ENCODE measurements at regions not wholly inside any gene's neighbourhood (a gene's known extent, or its start where the extent isn't known, plus 50 kb on each side); places are given as distances from the start of the nearest gene placed in this dataset.

DNA sequence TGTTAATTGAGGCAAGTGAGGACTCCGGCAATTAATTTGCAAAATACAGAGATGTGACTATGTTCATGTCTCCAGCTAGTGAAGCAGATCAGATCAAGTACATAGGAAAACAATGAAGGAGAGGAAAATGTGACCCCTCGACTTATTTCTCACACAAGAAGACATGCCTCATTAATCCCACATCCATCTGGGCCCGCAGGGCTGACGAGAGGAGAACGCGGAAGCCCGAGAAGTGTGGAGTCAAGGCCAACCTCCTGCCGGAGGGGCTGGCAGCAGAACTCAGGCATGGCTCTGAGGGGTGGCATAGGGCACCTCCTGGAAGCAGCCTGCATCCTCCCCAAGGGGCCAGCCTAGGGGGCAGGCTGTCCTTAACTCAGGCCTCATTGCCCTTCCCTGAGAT lies 54.4 kb downstream of the ZNF503 start:
- Histone ChIP-seq H3K4me1 (peaks cover 2% of the 10 kb centered on the region; the same call in 1 of the 2 replicates), H3K4me3 (no peak overlapping the region), H3K9me3 (replicated peaks) (no peaks in the 10 kb centered on the region), H3K27me3 (no peaks in the 10 kb centered on the region), H3K27ac (no peak overlapping the region), H3K36me3 (no peaks in the 10 kb centered on the region)
- no peak for DNase-seq

DNA sequence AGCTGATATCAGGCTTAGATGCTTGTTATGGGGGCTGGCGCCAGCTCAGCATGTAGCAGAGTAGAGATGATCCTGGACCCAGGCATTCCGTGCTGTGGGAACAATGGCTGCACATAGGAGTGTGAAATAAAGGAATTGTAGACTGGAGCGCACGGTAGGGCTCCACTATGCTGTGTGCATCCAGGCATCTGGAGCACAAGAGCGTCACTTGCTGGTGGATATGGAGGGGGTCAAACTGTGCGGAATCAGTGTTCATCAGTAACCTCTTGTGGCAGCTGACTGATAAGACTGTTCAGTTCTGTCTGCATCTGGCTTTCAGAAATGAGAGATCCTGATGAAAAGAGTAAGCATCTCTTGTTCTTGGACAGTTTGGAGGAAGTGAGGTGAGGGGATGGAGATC lies 55.8 kb downstream of the ZNF503 start:
- H3K36me3 ChIP-seq: no peaks in the 10 kb centered on the region
- no peaks in the 10 kb centered on the region for H3K27me3 ChIP-seq
- no peak overlapping the region for H3K4me3 ChIP-seq
- no peaks in the 10 kb centered on the region for H3K9me3 ChIP-seq (replicated peaks)
- no peak for DNase-seq
- no peak overlapping the region for H3K27ac ChIP-seq
- H3K4me1 ChIP-seq: no peaks in the 10 kb centered on the region

DNA sequence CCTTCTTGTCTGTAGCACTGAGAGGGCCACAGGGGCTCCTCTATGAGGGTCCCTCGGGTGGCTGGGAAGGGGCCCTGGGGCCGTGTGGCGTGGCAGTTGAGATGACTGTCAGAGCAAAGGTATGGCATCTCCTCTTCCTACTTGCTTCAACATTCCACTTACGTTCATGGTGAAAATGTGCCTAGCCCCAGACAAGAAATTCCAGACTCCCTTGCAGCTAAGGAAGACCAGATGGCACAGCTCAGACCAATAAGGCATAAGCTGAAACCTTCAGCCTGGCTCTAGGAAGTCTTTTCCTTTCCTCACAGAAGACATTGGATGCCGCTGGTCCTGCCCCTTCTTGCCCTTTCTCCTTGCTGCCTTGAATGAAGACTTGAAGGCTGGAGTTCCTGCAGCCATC lies 57.4 kb downstream of the ZNF503 start:
- no peaks in the 10 kb centered on the region for H3K9me3 ChIP-seq (replicated peaks)
- DNase-seq: no peak

DNA sequence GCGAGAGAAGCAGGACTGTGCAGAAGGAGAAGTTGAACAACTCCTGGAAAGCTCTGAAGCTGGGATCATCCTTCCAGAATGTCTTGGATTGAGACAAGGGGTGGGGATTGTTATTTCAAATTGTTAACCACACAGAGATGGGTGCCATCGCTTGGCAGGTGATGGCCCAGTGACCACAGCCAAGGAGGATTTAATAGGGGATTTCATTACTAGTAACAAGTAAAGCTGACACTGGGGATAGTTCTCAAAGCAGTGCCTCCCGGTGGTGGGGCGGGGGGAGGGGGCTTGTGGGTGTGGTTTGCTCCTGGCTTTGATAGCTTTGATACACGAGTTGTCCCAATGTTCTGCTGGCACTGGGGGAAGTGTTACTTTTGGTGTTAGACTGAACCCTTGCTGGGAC lies 59.2 kb downstream of the ZNF503 start:
- Histone ChIP-seq H3K4me3 (no peak overlapping the region), H3K4me1 (no peaks in the 10 kb centered on the region), H3K36me3 (no peaks in the 10 kb centered on the region), H3K27me3 (no peaks in the 10 kb centered on the region), H3K27ac (no peak overlapping the region), H3K9me3 (replicated peaks) (no peaks in the 10 kb centered on the region)
- DNase-seq: no peak

More for the DNA sequence above, 57.4 kb downstream of the ZNF503 start:
- H3K27me3 ChIP-seq: no peaks in the 10 kb centered on the region
- no peaks in the 10 kb centered on the region for H3K36me3 ChIP-seq
- H3K4me1 ChIP-seq: no peaks in the 10 kb centered on the region
- no peak overlapping the region for H3K27ac ChIP-seq
- no peak overlapping the region for H3K4me3 ChIP-seq

DNA sequence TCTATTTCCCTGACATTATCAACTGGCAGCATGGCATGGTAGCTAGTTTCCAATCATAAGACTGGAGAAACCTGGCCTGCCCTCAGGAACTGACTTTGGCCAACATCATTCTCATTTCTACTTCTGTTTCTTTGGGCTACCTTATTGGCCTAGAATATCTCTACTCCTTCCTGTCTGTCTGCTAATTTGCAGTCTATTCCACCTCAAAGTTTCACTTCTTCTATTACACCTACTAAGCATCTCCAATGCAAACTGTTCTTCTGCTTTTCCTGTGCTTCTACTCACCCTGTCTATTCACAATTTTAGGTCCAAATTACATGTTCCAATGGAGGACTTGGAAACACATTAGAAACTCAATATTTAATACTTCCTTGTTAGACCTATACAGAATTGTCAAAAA lies 65.6 kb downstream of the ZNF503 start:
- H3K27ac ChIP-seq: no peak overlapping the region
- H3K36me3 ChIP-seq: no peaks in the 10 kb centered on the region
- no peaks in the 10 kb centered on the region for H3K9me3 ChIP-seq (replicated peaks)
- no peak for DNase-seq
- H3K27me3 ChIP-seq: no peaks in the 10 kb centered on the region
- H3K4me1 ChIP-seq: no peaks in the 10 kb centered on the region
- no peak overlapping the region for H3K4me3 ChIP-seq

DNA sequence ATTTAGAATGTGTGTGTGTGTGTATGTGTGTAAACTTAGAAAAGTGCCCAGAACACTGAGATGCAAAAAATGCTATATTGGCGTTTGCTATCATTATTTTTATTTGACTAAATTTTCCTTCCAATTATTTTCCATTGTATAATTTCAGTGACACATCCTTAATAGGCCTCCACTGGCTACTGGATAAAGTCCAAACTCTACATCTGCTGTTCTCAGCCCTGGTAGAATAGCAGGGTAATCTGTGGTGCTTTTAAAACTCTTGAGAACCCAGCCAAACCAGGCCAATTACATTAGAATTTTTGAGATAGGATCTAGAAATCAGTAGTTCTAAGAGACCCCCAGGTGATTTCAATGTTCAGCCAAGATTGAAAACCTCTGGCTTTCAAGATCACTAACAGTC lies 66.4 kb downstream of the ZNF503 start:
- Histone ChIP-seq H3K27ac (no peak overlapping the region), H3K9me3 (replicated peaks) (no peaks in the 10 kb centered on the region), H3K27me3 (no peaks in the 10 kb centered on the region), H3K36me3 (no peaks in the 10 kb centered on the region), H3K4me1 (no peaks in the 10 kb centered on the region), H3K4me3 (no peak overlapping the region)
- no peak for DNase-seq

DNA sequence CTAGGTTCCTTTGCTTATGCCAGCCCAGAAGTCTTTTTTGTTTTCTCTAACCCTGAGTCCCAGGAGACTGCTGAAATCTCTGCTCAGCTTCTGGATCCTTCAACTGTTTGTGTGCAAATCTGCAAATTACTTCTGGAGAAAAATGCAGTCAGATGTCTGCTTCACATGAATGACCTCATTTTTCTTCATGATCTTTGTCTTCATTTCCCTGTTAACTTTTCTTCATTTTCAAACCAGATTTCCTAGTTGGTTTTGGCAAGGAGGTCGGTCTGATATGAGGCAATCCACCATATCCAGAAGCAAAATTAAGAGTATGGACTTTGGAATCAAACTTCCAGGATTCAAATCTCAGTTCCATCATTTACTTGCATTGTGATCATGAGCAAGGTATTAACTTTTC lies 66.8 kb downstream of the ZNF503 start:
- no peak overlapping the region for H3K27ac ChIP-seq
- H3K36me3 ChIP-seq: no peaks in the 10 kb centered on the region
- H3K4me3 ChIP-seq: no peak overlapping the region
- no peak for DNase-seq
- H3K27me3 ChIP-seq: no peaks in the 10 kb centered on the region
- no peaks in the 10 kb centered on the region for H3K9me3 ChIP-seq (replicated peaks)
- H3K4me1 ChIP-seq: no peaks in the 10 kb centered on the region

DNA sequence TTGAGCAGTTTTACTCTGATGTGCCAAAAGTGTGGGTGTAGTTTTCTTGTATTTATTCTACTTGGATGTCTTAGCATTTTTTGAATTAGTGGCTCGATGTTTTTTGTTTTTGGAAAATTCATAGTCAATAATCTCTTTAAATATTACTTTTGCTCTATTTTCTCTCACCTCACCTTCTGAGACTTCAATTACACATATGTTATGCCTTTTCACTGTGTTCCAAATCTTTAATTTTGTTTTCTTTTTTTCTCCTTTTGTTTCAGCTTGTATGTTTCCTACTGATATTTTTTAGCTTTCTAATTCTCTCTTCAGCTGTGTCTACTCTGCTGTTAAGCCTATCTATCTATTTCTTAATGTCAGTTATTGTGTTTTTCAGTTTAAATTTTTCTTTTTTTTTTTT lies 69.5 kb downstream of the ZNF503 start:
- DNase-seq: no peak
- Histone ChIP-seq H3K4me3 (no peak overlapping the region), H3K36me3 (no peaks in the 10 kb centered on the region), H3K27me3 (no peaks in the 10 kb centered on the region), H3K4me1 (no peaks in the 10 kb centered on the region), H3K27ac (no peak overlapping the region), H3K9me3 (replicated peaks) (no peaks in the 10 kb centered on the region)

DNA sequence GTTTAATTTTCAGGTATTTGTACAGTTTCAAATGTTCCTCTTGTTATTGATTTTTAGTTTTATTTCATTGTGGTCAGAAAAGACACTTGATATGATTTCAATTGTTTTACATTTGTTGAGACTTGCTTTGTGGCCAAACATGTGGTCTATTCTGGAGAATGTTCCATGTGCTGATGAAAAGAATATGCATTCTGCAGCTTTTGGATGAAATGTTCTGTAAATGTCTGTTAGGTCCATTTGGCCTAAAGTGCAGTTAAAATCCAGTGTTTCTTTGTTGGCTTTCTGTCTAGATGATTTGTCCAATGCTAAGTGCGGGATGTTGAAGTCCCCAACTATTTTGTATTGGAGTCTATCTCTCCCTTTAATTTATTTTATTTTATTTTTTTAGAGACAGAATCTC lies 70.5 kb downstream of the ZNF503 start:
- DNase-seq: no peak
- Histone ChIP-seq H3K9me3 (replicated peaks) (no peaks in the 10 kb centered on the region), H3K4me3 (no peak overlapping the region), H3K27ac (no peak overlapping the region), H3K36me3 (no peaks in the 10 kb centered on the region), H3K4me1 (no peaks in the 10 kb centered on the region), H3K27me3 (no peaks in the 10 kb centered on the region)

DNA sequence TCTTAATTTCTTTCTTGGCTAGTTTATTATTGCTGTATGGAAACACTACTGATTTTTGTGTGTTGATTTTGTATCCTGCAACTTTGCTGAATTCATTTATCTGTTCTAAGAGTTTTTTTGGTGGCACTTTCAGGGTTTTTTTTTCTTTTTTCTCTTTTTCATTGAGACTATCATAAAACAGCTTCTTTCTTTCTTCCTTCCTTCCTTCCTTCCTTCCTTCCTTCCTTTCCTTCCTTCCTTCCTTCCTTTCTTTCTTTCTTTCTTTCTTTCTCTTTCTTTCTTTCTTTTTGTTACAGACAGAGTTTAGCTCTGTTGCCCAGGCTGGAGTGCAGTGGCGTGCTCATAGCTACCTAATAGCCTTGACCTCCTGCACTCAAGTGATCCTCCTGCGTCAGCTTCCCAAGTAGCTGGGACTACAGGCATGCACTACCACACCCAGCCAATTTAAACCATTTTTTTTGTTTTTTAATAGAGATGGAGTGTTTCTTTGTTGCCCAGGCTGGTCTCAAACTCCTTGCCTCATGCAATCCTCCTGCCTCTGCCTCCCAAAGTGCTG lies 72.3 kb downstream of the ZNF503 start:
- no peaks in the 10 kb centered on the region for H3K27me3 ChIP-seq
- DNase-seq: no peak
- no peak overlapping the region for H3K4me3 ChIP-seq
- no peaks in the 10 kb centered on the region for H3K4me1 ChIP-seq
- H3K36me3 ChIP-seq: no peaks in the 10 kb centered on the region
- no peaks in the 10 kb centered on the region for H3K9me3 ChIP-seq (replicated peaks)
- no peak overlapping the region for H3K27ac ChIP-seq

DNA sequence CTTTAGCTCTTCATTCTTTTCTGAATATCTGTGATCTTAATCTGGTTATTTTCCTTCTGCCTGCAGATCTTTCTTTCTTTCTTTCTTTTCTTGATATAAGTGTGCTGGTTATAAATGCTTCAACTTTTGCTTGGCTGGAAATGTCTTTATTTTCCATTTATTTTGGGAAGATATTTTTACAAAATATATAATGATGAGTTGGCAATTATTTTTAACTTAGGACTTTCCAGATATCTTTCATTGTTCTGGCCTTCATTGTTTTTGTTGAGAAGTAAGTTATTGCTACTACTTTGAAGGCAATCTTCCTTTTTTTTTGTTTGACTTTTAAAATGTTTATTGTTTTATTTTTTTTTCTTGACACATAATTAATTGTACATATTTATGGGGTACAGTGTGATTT lies 75.3 kb downstream of the ZNF503 start:
- H3K4me1 ChIP-seq: no peaks in the 10 kb centered on the region
- no peak for DNase-seq
- H3K27ac ChIP-seq: no peak overlapping the region
- H3K4me3 ChIP-seq: no peak overlapping the region
- no peaks in the 10 kb centered on the region for H3K9me3 ChIP-seq (replicated peaks)
- H3K27me3 ChIP-seq: no peaks in the 10 kb centered on the region
- H3K36me3 ChIP-seq: no peaks in the 10 kb centered on the region

DNA sequence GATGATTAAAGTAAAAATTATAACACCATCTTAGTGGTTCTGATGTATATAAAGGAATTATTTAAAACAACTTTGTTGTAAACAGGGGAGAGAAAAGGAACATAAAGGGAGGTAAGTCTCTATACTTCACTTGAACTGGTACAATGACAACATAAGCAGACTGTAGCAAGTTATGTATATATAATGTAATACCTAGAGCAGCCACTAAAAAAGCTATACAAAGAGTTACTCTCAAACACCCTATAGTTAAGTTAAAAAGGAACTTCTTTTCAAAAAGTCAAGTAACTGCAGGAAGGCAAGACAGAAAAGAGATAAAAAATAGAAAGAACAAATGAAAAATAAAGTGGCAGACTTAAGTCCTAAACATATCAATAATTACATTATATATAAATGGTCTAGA lies 82.3 kb downstream of the ZNF503 start:
- Histone ChIP-seq H3K27ac (no peak overlapping the region), H3K4me3 (no peak overlapping the region), H3K9me3 (replicated peaks) (0 out of 2 replicates have a peak, but pooled peaks cover 5% of the 10 kb centered on the region), H3K4me1 (no peaks in the 10 kb centered on the region), H3K27me3 (no peaks in the 10 kb centered on the region), H3K36me3 (no peaks in the 10 kb centered on the region)
- DNase-seq: no peak

DNA sequence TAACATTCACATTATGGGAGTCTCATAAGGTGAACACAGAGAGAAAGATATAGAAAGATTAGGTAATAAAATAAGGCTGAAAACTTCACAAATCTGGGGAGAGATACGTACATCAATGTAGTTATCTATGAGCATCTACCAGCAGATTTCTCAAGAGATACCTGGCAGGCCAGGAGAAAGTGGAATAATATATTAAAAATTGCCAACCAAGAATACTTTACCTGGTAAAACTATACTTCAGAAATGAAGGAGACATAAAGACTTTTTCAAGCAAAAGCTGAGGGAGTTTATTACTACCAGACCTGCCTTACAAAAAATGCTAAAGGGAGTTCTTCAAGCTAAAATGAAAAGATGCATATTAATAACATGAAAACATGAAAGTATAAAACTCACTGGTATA lies 78.8 kb upstream of the COMTD1 start:
- Histone ChIP-seq H3K9me3 (replicated peaks) (0 out of 2 replicates have a peak, but pooled peaks cover 5% of the 10 kb centered on the region), H3K27me3 (no peaks in the 10 kb centered on the region), H3K27ac (no peak overlapping the region), H3K36me3 (no peaks in the 10 kb centered on the region), H3K4me3 (no peak overlapping the region), H3K4me1 (no peaks in the 10 kb centered on the region)
- no peak for DNase-seq

DNA sequence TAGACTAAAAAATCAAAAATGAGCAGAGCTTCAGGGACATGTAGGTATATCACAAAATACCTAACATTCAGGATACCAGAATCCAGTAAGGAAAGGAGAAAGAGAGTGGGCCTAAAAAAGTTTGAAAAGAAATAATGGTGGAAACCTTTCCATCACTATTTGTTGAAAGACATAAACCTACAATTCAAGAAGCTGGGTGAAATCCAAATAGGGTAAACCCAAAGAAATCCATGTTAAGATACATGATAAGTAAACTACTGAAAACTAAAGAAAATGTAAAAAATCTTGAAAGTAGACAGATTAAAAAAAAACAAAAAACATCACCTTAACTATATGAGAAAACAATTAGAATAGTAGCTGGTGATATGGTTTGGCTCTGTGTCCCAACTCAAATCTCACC lies 76.7 kb upstream of the COMTD1 start:
- no peaks in the 10 kb centered on the region; the same call in 1 of the 2 replicates for H3K9me3 ChIP-seq (replicated peaks)
- DNase-seq: no peak
- no peak overlapping the region for H3K27ac ChIP-seq
- H3K27me3 ChIP-seq: no peaks in the 10 kb centered on the region
- H3K4me3 ChIP-seq: no peak overlapping the region
- H3K4me1 ChIP-seq: no peaks in the 10 kb centered on the region
- no peaks in the 10 kb centered on the region for H3K36me3 ChIP-seq

DNA sequence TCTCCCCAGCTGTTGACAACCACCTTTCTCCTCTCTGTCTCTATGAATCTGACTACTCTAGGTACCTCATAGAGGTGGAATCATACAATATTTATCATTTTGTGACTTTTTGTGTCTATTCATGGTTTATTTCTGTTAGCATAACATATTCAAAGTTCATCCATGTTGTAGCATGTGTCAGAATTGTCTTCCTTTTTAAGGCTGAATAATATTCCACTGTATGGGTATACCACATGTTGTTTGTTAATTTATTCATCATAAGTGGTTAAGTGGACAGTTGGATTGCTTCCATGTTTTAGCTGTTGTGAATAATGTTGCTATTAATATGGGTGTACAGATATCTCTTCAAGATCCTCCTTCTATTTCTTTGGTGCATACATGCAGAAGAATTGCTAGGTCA lies 69.9 kb upstream of the COMTD1 start:
- no peak for DNase-seq
- H3K4me3 ChIP-seq: no peak overlapping the region
- no peaks in the 10 kb centered on the region for H3K4me1 ChIP-seq
- H3K36me3 ChIP-seq: no peaks in the 10 kb centered on the region
- H3K27ac ChIP-seq: no peak overlapping the region
- H3K9me3 ChIP-seq (replicated peaks): peaks cover 5% of the 10 kb centered on the region
- H3K27me3 ChIP-seq: no peaks in the 10 kb centered on the region

DNA sequence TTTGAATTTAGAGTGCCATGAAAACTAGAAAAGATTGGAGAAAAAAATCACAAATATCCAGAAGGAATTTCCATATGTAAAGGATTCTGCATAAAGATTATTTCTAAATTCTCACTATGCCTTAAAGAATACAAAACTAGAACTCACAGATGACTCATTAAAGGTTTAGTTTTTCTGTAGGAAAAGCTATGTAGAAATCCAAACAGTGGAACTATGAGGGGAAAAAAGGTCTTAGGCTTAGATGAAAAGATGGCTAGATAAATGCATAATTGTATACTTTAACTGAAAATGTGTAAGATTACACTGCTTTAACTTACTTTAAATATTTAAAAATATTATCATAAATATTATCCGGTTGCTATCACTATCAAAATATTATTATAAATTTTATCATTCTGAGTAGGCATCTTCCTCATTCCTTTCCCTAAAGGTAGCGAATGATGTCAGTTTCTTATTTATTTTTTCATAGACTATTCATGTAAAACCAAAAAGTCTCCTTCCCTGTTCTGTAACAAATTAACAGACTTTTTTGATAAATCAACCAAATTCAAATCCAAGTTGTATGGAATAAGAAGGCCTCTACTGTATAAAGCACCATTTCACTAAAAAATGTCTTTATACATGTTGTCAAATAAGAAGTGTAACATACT lies 69.1 kb upstream of the COMTD1 start:
- Histone ChIP-seq H3K9me3 (replicated peaks) (peaks cover 5% of the 10 kb centered on the region), H3K4me1 (no peaks in the 10 kb centered on the region), H3K36me3 (no peaks in the 10 kb centered on the region), H3K27me3 (no peaks in the 10 kb centered on the region), H3K27ac (no peak overlapping the region), H3K4me3 (no peak overlapping the region)
- no peak for DNase-seq
